H9 (cell line): ENCODE measurements at regions not wholly inside any gene's neighbourhood (a gene's known extent, or its start where the extent isn't known, plus 50 kb on each side); places are given as distances from the start of the nearest gene placed in this dataset.
A peak's percentile ranks its signal among the peaks of the same experiment; 100 is the strongest.

ENCODE experiments used
- DNase-seq: peaks from one replicate; pipeline ENCODE4 v3.0.0-alpha.2; 2017
- H2AFZ ChIP-seq: one replicate; pipeline ENCODE4 v1.6.1; 2013; ENCODE audit warnings: mild to moderate bottlenecking, low read length, control low read depth, moderate library complexity
- H2AK5ac ChIP-seq: 2 replicates; pipeline ENCODE4 v1.6.1; 2013; ENCODE audit warnings: low read length, control low read depth, mixed read lengths; ENCODE audit not compliant: insufficient read length
- H2BK120ac ChIP-seq: one replicate; pipeline ENCODE4 v1.6.1; 2013; ENCODE audit warnings: low read depth, mild to moderate bottlenecking, low read length, control low read depth, inconsistent platforms; ENCODE audit not compliant: poor library complexity, severe bottlenecking
- H2BK12ac ChIP-seq: 2 replicates; pipeline ENCODE4 v1.6.1; 2013; ENCODE audit warnings: low read length, control low read depth, mixed read lengths, low read depth; ENCODE audit not compliant: insufficient read length
- H2BK15ac ChIP-seq: 2 replicates; pipeline ENCODE4 v1.6.1; 2013; ENCODE audit warnings: low read depth, low read length, control low read depth
- H2BK20ac ChIP-seq: one replicate; pipeline ENCODE4 v1.6.1; 2013; ENCODE audit warnings: low read depth, mild to moderate bottlenecking, low read length, control low read depth, inconsistent platforms; ENCODE audit not compliant: poor library complexity, severe bottlenecking
- H2BK5ac ChIP-seq: 2 replicates; pipeline ENCODE4 v1.6.1; 2013; ENCODE audit warnings: low read length, control low read depth, mixed read lengths; ENCODE audit not compliant: insufficient read length
- H3K14ac ChIP-seq: 2 replicates; pipeline ENCODE4 v1.6.1; 2013; ENCODE audit warnings: low read length, control low read depth; ENCODE audit not compliant: insufficient read depth
- H3K18ac ChIP-seq: 2 replicates; pipeline ENCODE4 v1.6.1; 2013; ENCODE audit warnings: low read depth, mild to moderate bottlenecking, mixed read lengths, low read length, control low read depth; ENCODE audit not compliant: insufficient read length
- H3K23ac ChIP-seq: 2 replicates; pipeline ENCODE4 v1.6.1; 2013; ENCODE audit warnings: low read length, control low read depth, mixed read lengths, low read depth; ENCODE audit not compliant: insufficient read length
- H3K23me2 ChIP-seq: 2 replicates; pipeline ENCODE4 v1.6.1; 2013; ENCODE audit warnings: low read depth, mild to moderate bottlenecking, mixed read lengths, low read length, control low read depth; ENCODE audit not compliant: insufficient read length, poor library complexity, severe bottlenecking
- H3K27ac ChIP-seq: 2 replicates; pipeline ENCODE4 v1.5.1; 2013; ENCODE audit warnings: low read length, control low read depth, mixed read lengths, low read depth; ENCODE audit not compliant: insufficient read length
- H3K27me3 ChIP-seq: 2 replicates; pipeline ENCODE4 v1.6.1; 2013; ENCODE audit warnings: low read length, control low read depth, inconsistent platforms; ENCODE audit not compliant: insufficient read depth
- H3K4ac ChIP-seq: 2 replicates; pipeline ENCODE4 v1.6.1; 2013; ENCODE audit warnings: low read depth, mild to moderate bottlenecking, control low read depth, inconsistent platforms, low read length, moderate library complexity
- H3K4me1 ChIP-seq: 2 replicates; pipeline ENCODE4 v1.6.1; 2013; ENCODE audit warnings: low read length, control low read depth, inconsistent platforms; ENCODE audit not compliant: insufficient read depth
- H3K4me2 ChIP-seq: 2 replicates; pipeline ENCODE4 v1.6.1; 2013; ENCODE audit warnings: low read length, control low read depth, mixed read lengths; ENCODE audit not compliant: insufficient read length, insufficient read depth
- H3K56ac ChIP-seq: 2 replicates; pipeline ENCODE4 v1.6.1; 2013; ENCODE audit warnings: low read depth, mild to moderate bottlenecking, mixed read lengths, low read length, control low read depth; ENCODE audit not compliant: insufficient read length
- H3K79me1 ChIP-seq: 2 replicates; pipeline ENCODE4 v1.6.1; 2013; ENCODE audit warnings: low read depth, mild to moderate bottlenecking, moderate library complexity, low read length, control low read depth, inconsistent platforms; ENCODE audit not compliant: insufficient read depth, poor library complexity, severe bottlenecking
- H3K79me2 ChIP-seq: 2 replicates; pipeline ENCODE4 v1.6.1; 2013; ENCODE audit warnings: low read length, control low read depth, inconsistent platforms; ENCODE audit not compliant: insufficient read depth
- H3K9ac ChIP-seq: 2 replicates; pipeline ENCODE4 v1.6.1; 2013; ENCODE audit warnings: low read length, control low read depth, mixed read lengths; ENCODE audit not compliant: insufficient read length; ENCODE audit errors: extremely low read depth
- H3K9me3 ChIP-seq: one replicate; pipeline ENCODE4 v1.6.1; 2013; ENCODE audit warnings: low read depth, low read length, inconsistent platforms; ENCODE audit not compliant: control insufficient read depth
- H3T11ph ChIP-seq: one replicate; pipeline ENCODE4 v1.6.1; 2013; ENCODE audit warnings: mild to moderate bottlenecking, low read length, control low read depth, inconsistent platforms
- H4K20me1 ChIP-seq: one replicate; pipeline ENCODE4 v1.6.1; 2013; ENCODE audit not compliant: control insufficient read depth, insufficient read length, insufficient read depth
- H4K5ac ChIP-seq: 2 replicates; pipeline ENCODE4 v1.6.1; 2013; ENCODE audit warnings: low read depth, mild to moderate bottlenecking, mixed read lengths, low read length, control low read depth; ENCODE audit not compliant: insufficient read length
- H4K8ac ChIP-seq: replicated peaks from 2 replicates; pipeline ENCODE4 v1.6.1; 2013; ENCODE audit warnings: low read length, control low read depth, mixed read lengths, low read depth; ENCODE audit not compliant: insufficient read length
- H4K91ac ChIP-seq: 2 replicates; pipeline ENCODE4 v1.6.1; 2013; ENCODE audit warnings: low read depth, mild to moderate bottlenecking, moderate library complexity, mixed read lengths, low read length, control low read depth; ENCODE audit not compliant: insufficient read length
- H3K27ac Mint-ChIP-seq, 3 experiments: 2 replicates in 2 of 3; 3 replicates in 1 of 3; pipeline ENCODE4 v1.8.0; 2020 to 2021; ENCODE audit warnings: mixed read lengths in 3 of 3, mild to moderate bottlenecking in 1 of 3, moderate library complexity in 1 of 3
- H3K27me3 Mint-ChIP-seq: 2 replicates; pipeline ENCODE4 v1.8.0; 2021; ENCODE audit warnings: low read depth, mild to moderate bottlenecking, moderate library complexity, mixed read lengths
- H3K36me3 Mint-ChIP-seq, 3 experiments: 2 replicates in 2 of 3; 3 replicates in 1 of 3; pipeline ENCODE4 v1.8.0; 2020 to 2021; ENCODE audit warnings: low read depth in 3 of 3, mixed read lengths in 3 of 3; ENCODE audit not compliant: insufficient read depth in 1 of 3
- H3K4me1 Mint-ChIP-seq, 2 experiments: 2 replicates each; pipeline ENCODE4 v1.8.0; 2020; ENCODE audit warnings: mixed read lengths in 2 of 2
- H3K4me3 Mint-ChIP-seq, 2 experiments: 2 replicates in 1 of 2; 3 replicates in 1 of 2; pipeline ENCODE4 v1.8.0; 2020 to 2021; ENCODE audit warnings: mild to moderate bottlenecking in 2 of 2, mixed read lengths in 2 of 2, moderate library complexity in 1 of 2
- H3K9me3 Mint-ChIP-seq, 2 experiments: 2 replicates in 1 of 2; 3 replicates in 1 of 2; pipeline ENCODE4 v1.8.0; 2020; ENCODE audit warnings: mild to moderate bottlenecking in 2 of 2, mixed read lengths in 2 of 2, moderate library complexity in 1 of 2
- CTCF ChIP-seq: fragments of 200-600 bp; sonication (generic); conservative IDR thresholded peaks from 3 replicates; pipeline ENCODE4 v1.8.0; 2021; ENCODE audit warnings: antibody characterized with exemption, mild to moderate bottlenecking
- WGBS: extraction: QIAGEN DNeasy Blood & Tissue Kit; methylation state at CpG from one replicate; pipeline ENCODE4 v1.1.7; 2013; ENCODE audit warnings: missing lambda C conversion rate, low lambda C conversion rate, mixed read lengths; ENCODE audit not compliant: insufficient read length; ENCODE audit errors: extremely low coverage; 5-methylcytosine and 5-hydroxymethylcytosine counted together

GRCh38 chr14:101358320-101359125, 202.8 kb upstream of the DIO3 start:
- no peak for TF ChIP-seq CTCF
- no CpG with 5 or more reads among the region's 15 CpGs for WGBS

More at GRCh38 chr14:101358320-101359125, 202.8 kb upstream of the DIO3 start:
- Mint-ChIP-seq H3K27ac (0 out of 7 replicates have a peak overlapping the region, but pooled peaks of 1 of the 3 experiments have one; percentile 7), H3K27me3 (peaks cover 8% of the 10 kb centered on the region), H3K9me3 (peaks cover 9 to 17% of the 10 kb centered on the region in 2 experiments), H3K36me3 (peaks cover 0 to 10% (median 2%) of the 10 kb centered on the region in 3 experiments; a peak in 2 of 7 replicates), H3K4me1 (peaks cover 3 to 5% of the 10 kb centered on the region in 2 experiments), H3K4me3 (no peak overlapping the region)
- no peaks in the 10 kb centered on the region for H3K79me1 ChIP-seq
- no peak for DNase-seq
- no peak overlapping the region for H2BK12ac ChIP-seq
- no peaks in the 10 kb centered on the region for H4K20me1 ChIP-seq
- H3K9ac ChIP-seq, result no peak overlapping the region
- H4K8ac ChIP-seq, result no peak overlapping the region
- H3K18ac ChIP-seq, result no peak overlapping the region
- no peak overlapping the region for H2BK20ac ChIP-seq
- no peak overlapping the region for H3K4me2 ChIP-seq
- H3K23me2 ChIP-seq, result no peaks in the 10 kb centered on the region
- H3K23ac ChIP-seq, result no peak overlapping the region
- no peaks in the 10 kb centered on the region for H3K27me3 ChIP-seq
- H4K5ac ChIP-seq, result no peak overlapping the region
- H3K79me2 ChIP-seq, result no peaks in the 10 kb centered on the region
- no peaks in the 10 kb centered on the region for H3K4me1 ChIP-seq
- H2AK5ac ChIP-seq, result no peak overlapping the region
- no peak overlapping the region for H2BK120ac ChIP-seq
- no peak overlapping the region for H3K4ac ChIP-seq
- no peak overlapping the region for H3T11ph ChIP-seq
- H2BK15ac ChIP-seq, result no peak overlapping the region
- H2BK5ac ChIP-seq, result no peak overlapping the region
- no peak overlapping the region for H4K91ac ChIP-seq
- H3K9me3 ChIP-seq, result no peaks in the 10 kb centered on the region
- H3K27ac ChIP-seq, result no peak overlapping the region
- H3K56ac ChIP-seq, result no peak overlapping the region
- H3K14ac ChIP-seq, result no peak overlapping the region
- no peak overlapping the region for H2AFZ ChIP-seq
